ENCODE measurements at regions not wholly inside any gene's neighbourhood (a gene's known extent, or its start where the extent isn't known, plus 50 kb on each side); places are given as distances from the start of the nearest gene placed in this dataset.

DNA sequence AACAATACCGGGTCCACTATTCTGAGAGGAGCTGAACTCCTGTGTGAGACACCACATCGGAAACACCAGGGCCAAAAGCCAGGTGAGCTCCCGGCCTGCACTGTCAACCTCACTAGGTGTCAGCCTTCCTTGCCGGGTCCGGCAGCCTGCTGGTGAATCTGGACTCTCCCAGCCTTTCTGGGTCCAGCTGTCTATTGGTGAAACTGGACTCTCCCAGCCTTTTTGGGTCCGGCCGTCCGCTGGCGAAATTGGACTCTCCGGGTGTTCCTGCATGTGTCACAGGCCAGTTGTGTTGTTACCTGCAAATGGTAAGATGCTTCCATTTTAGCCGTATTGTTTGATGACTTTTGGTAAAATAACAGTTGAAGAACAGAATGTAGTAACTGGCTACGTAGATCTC, 801.5 kb downstream of the CDH9 start:
- Histone ChIP-seq H3K4me2 (ENCODE audit: insufficient read depth, low read length) (no peak overlapping the region), H3K9me1 (replicated peaks; ENCODE audit: control insufficient read depth, extremely low read depth, insufficient read depth, low read length) (no peaks in the 10 kb centered on the region)
- dilution Hi-C loops (cut with MboI; ENCODE audit: extremely low pct_ligation_motif_present, low sequenced_read_pairs) = no loop called here

More for the DNA sequence above, 801.5 kb downstream of the CDH9 start:
- no peak overlapping the region for H3K9ac ChIP-seq (replicated peaks; ENCODE audit: extremely low read depth, insufficient read depth, low read length)
- intact Hi-C loops (cut with micrococcal nuclease) = no loop called here
- H3K27me3 ChIP-seq (ENCODE audit: control insufficient read depth in 2 of 2, insufficient read depth in 2 of 2, low read length in 2 of 2) = no peaks in the 10 kb centered on the region
- H3K36me3 ChIP-seq (ENCODE audit: control insufficient read depth in 2 of 2, extremely low read depth in 1 of 2, insufficient read depth in 2 of 2, low read length in 2 of 2) = no peaks in the 10 kb centered on the region
- FAIRE-seq (no peak), DNase-seq (ENCODE audit: low read depth, low spot score) (no peak)
- no peak overlapping the region for H3K4me3 ChIP-seq (replicated peaks in 1 of 3; ENCODE audit: insufficient read depth in 1 of 3, low read depth in 1 of 3, low read length in 3 of 3)
- no peaks in the 10 kb centered on the region for H3K4me1 ChIP-seq (ENCODE audit: control insufficient read depth, extremely low read depth, insufficient read depth, low read length)
- ChIA-PET POLR2A (no interaction called here), CTCF (no interaction called here)
- no peaks in the 10 kb centered on the region for H3K9me3 ChIP-seq (replicated peaks; ENCODE audit: control insufficient read depth, insufficient read depth, low read length)
- no peaks in the 10 kb centered on the region for H4K20me1 ChIP-seq (replicated peaks; ENCODE audit: control insufficient read depth, extremely low read depth, insufficient read depth, low read length)
- H3K27ac ChIP-seq (ENCODE audit: insufficient read depth, low read depth, low read length) = no peak overlapping the region
- no TSS peak for BruUV-seq (replicated peaks)
- H2AFZ ChIP-seq (ENCODE audit: low read depth, low read length) = no peak overlapping the region
- TF ChIP-seq GATA2 (IDR thresholded peaks at IDR 0.05; ENCODE audit: insufficient read depth, insufficient read length, low read depth, low read length) (no peak), JUN (IDR thresholded peaks at IDR 0.05; ENCODE audit: borderline replicate concordance, insufficient read depth, insufficient read length, low read depth) (no peak), FOS (IDR thresholded peaks at IDR 0.05; ENCODE audit: borderline replicate concordance, insufficient read depth, low read length) (no peak), POLR2AphosphoS5 (IDR thresholded peaks at IDR 0.05; ENCODE audit: insufficient read depth, low read depth, low read length) (no peak), POLR2A (IDR thresholded peaks at IDR 0.05; ENCODE audit: low read depth, low read length) (no peak), EZH2 (IDR thresholded peaks at IDR 0.05; ENCODE audit: borderline replicate concordance, low read depth, low read length, severe bottlenecking) (no peak), MYC (IDR thresholded peaks at IDR 0.05; ENCODE audit: low read depth, low read length) (no peak)
- TF ChIP-seq, protein P1, sequence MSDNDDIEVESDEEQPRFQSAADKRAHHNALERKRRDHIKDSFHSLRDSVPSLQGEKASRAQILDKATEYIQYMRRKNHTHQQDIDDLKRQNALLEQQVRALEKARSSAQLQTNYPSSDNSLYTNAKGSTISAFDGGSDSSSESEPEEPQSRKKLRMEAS (IDR thresholded peaks at IDR 0.05; ENCODE audit: insufficient read depth, insufficient read length) = no peak
- TF ChIP-seq, protein P2, sequence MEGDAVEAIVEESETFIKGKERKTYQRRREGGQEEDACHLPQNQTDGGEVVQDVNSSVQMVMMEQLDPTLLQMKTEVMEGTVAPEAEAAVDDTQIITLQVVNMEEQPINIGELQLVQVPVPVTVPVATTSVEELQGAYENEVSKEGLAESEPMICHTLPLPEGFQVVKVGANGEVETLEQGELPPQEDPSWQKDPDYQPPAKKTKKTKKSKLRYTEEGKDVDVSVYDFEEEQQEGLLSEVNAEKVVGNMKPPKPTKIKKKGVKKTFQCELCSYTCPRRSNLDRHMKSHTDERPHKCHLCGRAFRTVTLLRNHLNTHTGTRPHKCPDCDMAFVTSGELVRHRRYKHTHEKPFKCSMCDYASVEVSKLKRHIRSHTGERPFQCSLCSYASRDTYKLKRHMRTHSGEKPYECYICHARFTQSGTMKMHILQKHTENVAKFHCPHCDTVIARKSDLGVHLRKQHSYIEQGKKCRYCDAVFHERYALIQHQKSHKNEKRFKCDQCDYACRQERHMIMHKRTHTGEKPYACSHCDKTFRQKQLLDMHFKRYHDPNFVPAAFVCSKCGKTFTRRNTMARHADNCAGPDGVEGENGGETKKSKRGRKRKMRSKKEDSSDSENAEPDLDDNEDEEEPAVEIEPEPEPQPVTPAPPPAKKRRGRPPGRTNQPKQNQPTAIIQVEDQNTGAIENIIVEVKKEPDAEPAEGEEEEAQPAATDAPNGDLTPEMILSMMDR (IDR thresholded peaks at IDR 0.05; ENCODE audit: extremely low read depth in 1 of 2, insufficient read depth in 1 of 2, low read depth in 1 of 2, low read length in 2 of 2) = no peak
- no peaks in the 10 kb centered on the region for H3K79me2 ChIP-seq (ENCODE audit: control insufficient read depth, insufficient read depth, low read length)
